D341Med (cell line): ENCODE measurements at regions not wholly inside any gene's neighbourhood (a gene's known extent, or its start where the extent isn't known, plus 50 kb on each side); places are given as distances from the start of the nearest gene placed in this dataset.

Source experiments
- DNase-seq: peaks from one replicate; pipeline ENCODE4 v3.0.0; 2012; ENCODE audit warnings: low spot score

DNA sequence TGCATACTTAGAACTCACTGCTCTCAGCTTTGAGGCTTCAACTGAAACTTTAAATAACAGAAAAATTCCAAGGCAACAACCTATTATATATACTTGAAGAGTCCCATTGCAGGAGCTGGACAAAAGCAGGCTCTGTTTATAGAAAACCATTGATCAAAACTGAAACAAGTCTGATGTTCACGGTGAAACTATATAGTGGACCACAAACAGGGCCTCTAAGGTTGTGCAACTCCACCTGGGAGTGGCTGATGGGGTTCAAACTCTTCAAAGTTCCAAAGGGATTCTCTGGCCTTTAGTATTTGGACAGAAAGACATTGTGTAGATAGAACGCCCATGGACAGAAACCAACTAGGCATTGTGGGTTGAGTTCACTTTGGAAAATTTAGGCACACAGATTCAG lies 140.3 kb downstream of the ZC3H11B start:
- DNase-seq = no peak

DNA sequence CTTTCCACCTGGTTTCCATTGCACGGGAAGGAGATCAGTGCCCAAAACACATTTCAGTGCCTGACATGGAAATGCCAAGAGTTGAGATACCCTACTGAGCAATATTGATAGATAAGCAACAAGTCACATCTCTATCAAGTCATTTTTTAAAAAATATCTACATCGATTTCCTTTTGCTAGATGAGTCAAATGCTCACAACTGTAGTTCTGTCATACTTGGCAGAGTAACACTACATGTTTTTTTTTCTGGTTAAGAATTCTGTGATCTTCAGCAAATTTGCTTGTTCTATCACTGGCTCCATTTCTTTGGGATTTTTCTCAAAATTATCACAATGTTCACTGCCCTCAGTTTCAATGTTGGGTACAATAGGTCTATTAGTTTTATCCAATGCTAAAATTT lies 145.4 kb downstream of the ZC3H11B start:
- DNase-seq = no peak

DNA sequence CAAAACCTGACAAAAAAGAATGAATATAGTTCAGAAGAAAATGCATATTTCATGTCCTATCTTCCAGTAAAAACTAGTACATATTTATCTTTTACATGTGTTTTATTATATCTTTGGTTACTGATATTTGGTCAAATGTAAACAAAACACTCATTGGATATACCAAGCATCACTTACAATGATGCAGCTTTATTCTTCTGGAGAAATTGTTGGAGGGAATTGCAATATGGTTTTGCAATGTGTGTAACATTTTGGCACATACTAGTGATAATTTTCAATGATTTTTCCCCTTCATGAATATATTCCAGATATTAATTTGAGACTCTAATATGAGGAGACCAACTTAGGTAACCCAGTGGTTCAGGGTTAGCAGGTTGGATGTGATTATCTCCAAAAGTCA lies 146.1 kb downstream of the ZC3H11B start:
- no peak for DNase-seq

DNA sequence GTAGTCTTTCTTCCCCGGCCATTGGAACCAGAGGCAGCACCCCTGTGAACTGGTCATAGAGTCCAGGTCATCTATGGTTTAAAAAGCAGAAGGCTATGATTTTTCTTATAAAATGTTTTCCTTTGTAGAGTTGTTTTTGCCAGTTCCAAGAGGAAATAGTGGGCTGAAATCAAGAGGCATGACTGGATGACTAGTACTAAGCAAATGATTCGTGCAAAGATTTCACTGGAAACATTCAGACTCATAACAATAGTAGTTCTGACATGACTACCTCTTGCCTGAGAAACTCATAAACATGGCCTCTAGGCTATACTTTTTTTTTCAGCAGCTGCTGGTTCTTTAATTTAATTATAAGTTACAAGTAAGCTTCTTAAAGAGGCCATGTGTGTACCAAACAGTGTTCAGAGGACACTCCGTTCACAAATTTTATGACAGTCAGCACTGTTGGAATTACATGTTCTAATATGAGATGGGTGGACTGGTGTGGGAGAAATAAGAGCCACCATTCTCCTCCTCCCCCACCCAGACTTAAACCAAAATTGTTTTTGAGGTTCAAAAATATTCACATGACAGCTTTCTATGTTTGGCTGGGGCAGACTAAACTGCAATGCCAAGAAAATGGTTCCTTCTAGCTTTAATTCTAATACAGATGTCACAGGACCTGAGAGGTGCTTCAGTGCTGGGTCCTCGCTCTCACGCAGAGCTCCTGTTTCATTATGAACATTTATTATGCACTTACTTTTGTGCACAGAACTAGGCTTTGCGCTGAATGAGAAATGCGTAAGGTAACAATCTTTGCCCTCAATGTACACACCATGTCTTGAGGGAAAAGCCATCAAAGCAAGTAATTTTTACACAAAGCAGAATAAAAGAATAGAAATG lies 147.5 kb downstream of the ZC3H11B start:
- DNase-seq = no peak

DNA sequence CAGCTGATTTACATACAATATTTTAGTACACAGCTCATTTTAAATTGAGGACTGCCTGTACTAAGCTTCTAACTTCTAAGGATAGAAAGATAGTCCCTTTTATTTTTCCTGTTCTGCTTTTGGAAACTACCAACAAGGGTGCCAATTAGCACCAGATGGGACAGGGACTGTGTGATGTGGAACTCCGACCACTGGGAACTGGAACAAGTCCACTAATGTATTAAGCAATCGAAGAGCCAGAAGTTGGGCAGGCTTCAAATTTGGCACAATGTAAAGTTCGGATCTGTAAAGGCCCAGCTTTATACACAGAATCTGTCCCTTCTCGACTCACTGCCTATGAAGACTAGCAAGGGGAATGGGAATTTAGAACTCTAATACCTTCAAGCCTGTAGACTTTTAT lies 149.3 kb downstream of the ZC3H11B start:
- no peak for DNase-seq

DNA sequence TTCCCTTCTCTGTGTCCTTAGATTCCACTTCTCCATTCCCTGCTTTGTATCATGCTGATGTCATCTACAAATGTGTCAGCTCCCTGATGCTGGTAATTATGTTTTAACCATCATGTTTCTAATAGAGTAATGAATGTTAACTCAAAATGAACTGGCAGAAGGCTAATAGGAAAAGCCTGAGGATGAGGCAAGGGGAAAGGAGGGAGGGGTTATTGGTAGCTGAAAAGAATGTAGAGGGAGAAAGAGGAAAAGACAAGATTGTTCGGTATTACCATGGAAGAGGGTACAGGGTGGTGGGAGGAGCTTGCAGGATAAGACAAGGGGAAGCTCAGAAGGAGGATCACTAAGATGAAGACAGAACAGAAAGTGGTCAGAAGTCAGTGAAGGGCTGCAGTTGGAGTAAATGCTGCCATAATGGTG lies 150.9 kb downstream of the ZC3H11B start:
- no peak for DNase-seq

DNA sequence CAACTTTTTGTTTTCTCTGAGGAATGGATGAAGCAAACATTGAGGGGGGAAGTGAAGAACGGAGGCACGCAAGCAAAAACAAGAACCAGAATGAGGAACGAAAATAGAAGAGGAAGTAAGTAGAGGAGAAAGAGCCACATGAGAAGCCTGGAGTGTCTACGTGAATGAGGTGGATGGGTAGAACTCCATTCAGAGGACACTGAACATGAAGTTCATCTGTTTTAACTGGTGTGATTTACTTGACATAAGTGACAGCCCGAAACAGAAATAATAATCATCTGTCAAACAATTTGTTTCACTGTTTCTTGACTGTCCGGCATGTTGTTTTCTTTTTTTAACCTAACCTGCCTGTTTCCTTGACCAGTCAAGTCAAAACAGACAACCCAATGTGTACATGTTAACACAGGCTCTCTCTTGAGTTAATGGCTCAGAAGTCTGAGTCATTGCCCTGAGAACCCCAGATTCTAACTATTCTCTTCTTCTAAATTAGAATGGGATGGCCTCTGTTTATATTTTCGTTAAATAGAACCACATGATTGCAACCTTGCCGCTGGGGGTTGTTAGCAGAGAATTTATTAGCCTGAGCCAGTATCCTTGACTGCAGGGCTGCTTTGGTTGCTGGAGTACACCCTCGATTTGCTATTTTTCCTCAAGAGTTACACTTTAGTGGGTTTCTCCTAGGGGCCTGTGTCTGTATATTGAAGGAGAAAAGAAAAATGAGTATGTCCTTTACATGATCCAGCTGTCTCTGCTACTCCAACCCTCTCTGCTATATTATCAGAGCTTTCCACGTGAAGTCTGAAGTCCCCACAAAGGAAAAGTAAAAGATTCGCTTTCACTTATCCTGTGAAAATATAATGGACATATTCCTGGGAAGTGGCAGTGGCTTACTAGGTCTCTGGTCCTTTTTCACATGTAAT lies 151.7 kb downstream of the ZC3H11B start:
- no peak for DNase-seq

DNA sequence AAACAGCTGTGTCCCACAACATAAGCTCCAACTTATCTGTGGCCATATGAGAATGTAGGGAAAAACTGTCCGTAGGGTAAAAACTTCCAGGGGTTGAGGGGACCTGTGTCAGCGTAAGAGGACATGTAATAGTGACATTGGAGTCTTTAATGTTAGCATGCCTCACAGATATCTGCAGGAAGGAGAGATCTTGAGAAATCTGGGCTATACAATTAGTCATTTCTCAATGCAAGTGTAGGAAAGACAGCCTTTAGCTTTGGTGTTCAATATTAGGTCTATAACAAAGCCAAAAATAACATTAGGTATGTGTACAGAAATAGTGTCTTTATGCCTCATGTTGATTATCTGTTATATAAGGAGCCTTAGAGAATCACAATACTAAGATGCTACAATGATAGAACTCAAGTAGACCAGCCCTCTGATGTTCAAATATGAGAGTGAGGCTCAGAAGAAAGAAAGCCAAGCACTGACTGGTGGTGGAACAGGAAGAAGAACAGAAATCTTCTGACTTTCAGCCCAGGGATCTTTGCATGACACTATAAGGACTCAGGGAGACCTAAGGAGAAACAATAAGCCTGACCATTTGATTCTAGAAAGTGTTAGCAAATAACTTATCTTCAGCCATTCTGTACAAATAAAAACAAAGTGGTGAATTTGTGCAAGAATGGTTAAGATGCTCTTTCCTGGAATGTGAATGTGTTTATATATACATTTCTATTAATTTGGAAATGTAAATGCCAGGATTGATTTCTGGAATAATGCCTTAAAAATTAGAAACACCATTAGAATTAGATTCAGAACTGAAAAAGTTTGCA lies 152.6 kb downstream of the ZC3H11B start:
- no peak for DNase-seq

DNA sequence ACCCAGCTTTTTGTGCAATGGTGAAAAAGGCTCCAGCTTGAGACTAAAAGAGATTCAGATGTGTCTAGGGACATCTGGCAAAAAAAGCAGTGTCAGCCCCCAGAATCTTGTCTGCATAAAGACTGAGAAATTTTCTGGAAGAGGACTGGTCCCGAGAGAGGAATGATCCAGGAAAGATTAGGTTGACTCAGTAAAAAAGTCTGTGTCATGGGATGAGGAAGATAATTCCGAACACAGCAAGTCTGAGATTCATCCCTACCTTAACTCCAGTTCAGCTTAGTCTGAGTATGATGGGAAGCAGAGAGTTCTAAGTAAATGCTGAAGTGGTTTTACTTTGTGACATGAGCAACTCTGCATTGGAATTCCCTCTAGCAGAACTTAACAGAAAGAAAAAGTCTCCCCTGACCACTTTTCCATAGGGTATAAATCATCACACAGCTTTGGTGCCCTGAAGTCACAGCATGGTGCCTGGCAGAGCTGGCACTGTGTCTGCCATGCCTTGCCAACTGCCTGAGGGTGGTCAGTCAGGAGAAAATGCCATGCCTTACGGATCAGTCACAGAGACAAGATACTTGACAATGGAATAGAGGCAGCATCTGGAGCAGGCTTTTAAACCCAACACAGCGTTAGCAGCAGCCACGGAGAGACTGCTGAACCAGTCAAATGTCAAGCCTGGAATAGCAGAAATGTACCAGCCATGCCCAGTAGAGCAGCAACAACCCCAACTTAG lies 153.4 kb downstream of the ZC3H11B start:
- DNase-seq = no peak

DNA sequence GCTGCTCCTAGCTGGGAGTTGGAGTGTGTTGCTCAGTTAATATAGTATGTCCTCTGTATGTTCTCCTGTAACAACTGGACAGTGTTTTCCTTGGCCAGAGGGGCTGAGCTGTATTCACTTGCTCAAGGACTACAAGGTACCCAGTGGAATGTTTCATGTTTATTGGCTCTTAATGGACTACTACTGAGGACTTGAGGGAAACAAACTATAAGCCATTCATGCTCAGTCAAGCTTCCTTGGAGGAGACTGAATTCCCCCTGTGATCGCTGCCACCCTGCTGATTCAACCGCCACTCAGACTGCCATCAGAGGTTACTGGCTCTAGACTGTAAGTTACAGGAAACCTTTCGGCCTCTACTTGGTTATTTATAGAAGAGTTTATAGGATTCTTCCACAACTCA lies 166.6 kb downstream of the ZC3H11B start:
- no peak for DNase-seq

DNA sequence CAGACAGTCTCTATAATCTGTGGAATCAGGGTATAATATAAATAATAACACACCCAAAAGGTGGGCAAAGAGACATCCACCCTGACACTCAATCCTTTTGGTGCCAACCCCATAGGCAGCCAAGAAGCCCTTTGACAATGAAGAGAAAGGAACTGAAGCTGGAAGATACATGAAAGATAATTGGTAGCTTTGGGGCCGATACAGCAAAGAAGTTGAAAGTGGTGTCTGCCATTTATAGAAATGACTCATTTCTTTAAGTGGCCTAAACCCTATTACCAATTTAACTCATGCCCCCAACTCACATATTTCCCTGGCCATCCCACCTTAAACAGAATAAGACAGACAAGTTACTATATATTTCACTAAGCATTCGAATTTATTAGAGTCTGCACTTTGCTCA lies 167.0 kb downstream of the ZC3H11B start:
- no peak for DNase-seq

DNA sequence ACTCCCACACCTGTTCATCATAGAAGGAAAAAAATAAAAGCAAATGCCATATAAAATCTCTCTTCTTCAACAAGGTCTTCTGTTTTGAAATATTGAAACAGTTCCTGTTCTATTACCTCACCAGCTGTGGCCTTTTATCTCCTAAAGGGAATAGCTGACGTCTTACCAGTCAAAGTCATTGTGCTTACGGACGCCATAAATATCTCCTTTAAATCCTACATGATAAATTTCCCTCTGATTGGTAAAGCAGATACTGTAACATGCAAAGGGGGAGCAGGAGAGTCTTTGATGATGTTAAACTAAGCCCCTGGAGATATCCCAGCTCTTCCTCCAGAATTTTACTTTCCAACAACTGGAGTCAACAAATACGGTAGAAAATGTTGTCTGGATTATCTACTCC lies 168.4 kb downstream of the ZC3H11B start:
- DNase-seq = no peak

DNA sequence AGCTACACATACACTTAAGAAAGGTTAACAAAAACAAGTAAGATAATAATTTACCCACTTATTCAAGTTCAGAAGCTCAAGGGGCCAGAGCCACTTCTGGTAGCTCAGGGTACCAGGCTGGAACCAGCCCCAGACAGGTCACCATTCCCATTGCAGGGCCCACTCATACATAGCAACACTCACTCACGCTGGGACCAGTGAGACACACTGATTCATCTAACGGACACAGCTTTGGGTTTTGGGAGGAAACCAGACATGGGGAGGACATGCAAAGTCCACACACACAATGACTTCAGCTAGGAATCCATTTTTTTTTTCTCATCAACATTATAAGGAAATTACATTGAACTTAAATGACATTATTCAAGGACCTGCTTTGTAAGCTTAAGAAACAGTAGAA lies 169.1 kb downstream of the ZC3H11B start:
- DNase-seq = no peak

DNA sequence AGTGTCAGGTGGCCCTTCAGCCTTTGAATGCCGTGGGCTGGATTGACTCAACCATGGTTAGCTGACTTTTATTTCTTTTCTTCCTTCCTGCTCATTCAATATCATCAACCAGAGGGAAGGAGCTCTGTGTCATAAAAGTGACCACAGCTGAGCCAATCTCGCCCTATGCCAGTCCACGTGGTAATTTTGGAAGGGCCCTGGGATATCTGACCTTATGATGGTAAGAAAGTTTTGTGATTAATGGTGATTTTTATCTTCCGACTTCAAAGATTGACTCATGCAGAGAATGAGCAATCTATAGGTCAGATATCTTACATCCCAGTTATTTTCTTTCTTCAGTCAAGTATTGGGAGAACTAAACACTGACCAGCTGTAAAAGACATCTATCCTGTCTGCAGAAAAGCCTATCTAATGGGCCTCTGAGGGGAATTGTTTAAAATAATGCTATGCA lies 170.3 kb downstream of the ZC3H11B start:
- no peak for DNase-seq

DNA sequence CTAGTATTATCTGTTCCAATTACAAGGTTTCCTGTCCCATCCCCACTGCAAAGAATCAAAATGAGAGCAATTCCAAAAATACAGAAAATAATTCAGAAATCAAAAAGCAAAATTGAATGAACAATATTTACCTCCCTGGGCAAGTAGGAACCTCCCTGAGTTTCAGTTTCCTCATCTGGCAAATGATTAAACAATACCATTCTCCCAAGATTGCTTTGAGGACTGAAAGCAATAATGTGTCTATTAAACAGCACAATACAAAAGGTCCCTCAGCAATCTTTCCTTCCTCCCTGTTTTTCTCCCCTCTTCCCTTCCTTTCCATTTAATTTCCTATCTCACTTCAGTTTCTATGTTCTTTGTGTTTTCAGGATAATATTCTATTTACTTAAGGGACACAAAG lies 171.0 kb downstream of the ZC3H11B start:
- no peak for DNase-seq

DNA sequence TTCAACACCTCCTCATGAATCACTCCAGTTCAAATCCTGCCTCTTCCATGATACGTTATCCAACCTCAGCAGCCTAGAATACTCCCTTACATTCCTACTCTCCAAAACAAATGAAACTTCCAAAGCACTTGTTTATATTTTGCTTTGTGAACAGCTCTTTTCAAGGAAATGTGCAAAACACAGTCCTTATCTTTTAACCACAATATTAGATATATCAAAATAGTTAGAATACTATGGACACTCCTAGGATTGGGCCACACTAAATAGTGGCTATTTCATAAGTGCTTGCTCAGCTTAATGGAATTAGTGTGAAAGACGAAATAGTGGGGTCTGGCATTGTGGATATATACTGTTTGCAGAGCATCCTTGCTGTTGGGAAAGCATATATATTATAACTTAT lies 173.5 kb downstream of the ZC3H11B start:
- DNase-seq = no peak

DNA sequence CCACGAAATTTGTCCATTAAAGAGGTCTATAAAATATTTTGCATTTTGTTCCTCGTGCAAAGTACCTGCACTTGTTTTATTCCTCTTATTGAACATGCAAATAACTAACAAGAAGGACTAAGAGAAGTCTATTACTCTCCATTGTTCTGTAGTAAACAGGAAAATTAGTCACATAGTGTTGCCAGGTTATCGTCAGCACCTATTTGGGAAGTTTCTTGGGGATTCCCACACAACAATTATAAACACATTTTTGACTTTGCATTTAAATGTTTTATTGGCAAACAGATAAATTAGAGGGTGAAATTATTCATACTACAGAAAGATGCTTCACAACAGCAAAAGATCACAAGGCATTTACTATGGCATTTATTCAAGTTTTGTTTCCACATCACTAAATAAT lies 174.5 kb downstream of the ZC3H11B start:
- no peak for DNase-seq

DNA sequence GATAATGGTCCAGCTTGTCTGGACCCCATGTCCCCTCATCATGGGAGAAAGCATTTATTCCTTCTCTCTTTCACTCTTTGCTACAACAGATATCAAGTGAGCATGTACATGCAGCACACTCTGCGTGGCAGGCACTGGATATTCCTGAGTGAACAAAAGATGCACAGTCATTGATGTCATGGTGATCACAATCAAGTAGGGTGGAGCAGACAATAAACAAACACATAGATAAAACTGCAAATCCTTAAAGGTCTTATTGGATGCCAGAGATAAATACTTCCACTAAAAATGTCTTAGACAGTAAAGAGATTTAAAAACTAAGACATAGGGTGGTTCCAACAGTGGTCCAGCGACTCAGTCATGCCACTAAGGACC lies 178.0 kb downstream of the ZC3H11B start:
- DNase-seq = no peak

DNA sequence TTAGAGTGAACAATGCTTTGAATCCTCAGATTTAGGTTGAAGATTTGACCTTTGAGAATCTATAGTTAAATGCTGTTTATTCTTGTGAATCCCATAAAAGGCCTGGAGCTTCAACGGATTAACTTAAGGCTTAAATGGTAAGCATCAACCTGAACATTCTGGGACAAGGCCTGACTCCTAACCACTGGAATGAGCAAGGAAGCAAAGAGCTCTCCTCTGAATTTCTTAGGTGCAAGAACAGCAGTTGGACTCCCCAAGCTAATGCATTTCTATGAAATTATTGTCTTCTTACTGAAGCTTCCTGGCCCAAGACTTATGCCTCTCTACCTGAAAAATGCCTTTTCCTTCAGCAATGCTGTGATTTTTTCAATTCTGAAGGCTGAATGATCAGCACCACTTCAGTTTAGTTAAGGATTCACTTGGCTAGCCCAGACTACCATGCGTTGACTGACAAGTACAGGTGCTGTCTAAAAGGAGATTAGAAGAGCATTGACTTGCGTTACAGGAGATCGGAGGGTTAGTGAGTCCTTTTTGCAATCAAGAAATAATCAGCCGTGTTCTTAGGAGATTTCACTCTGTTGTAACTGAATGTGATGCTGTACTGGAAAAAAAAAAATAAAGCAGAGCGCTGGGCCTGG lies 178.5 kb downstream of the ZC3H11B start:
- no peak for DNase-seq

DNA sequence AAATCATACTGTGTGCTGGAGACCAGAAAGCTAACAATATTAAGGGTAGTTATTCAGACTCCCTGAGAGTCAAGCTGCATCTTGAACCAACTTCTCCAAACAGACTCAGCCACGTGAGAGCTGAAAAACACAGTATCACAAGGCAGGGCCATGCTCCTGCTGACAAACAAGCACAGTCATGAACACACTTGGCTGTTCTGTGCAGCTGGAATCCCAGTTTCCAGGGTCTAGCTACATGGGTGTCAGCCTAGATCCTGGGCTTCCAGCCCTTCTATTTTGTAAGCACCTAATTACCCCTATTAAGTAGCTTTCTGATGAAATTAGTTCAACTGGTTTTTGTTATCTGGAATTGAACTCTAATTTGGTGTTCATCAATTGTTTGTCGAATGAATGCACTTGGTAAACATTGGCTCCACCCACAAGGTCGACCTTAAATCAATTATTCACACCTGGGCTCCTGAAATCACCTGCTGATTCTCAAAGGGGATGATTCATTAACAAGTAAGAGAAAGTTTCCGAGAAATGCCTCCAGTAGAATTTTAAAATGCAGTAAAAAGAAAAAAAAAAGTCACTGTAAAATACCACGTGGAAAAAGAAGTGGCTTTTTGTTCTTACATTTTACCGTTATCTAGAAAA lies 179.3 kb downstream of the ZC3H11B start:
- no peak for DNase-seq

DNA sequence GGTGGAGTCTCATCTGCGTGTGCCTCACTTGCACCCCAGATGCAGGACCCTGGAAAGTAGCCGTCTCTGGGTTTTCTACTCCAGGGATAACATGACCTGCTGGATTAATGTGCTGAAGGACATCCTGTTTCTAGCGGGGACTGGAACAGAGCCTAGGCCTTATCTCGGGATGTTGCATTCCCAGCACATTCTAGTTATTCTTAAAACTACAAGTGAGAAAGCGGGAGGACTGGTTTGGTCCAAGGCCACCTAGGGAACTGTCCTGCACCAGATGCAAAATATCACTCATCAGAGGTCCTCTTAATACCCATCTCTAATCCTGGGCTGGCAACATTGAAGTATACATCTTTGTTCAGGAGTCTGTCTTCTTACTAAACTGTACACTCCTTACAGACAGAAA lies 179.9 kb downstream of the ZC3H11B start:
- no peak for DNase-seq
